GM21390 (cell line): ENCODE measurements at regions not wholly inside any gene's neighbourhood (a gene's known extent, or its start where the extent isn't known, plus 50 kb on each side); places are given as distances from the start of the nearest gene placed in this dataset.

Experiments
- ATAC-seq: cut with Tn5 transposase; IDR thresholded peaks from one replicate; pipeline ENCODE4 v1.9.1; 2021; ENCODE audit not compliant: unreplicated experiment

GRCh38 chr3:87354398-87354797 is 78.0 kb upstream of the POU1F1 start:
- no peak for ATAC-seq

DNA sequence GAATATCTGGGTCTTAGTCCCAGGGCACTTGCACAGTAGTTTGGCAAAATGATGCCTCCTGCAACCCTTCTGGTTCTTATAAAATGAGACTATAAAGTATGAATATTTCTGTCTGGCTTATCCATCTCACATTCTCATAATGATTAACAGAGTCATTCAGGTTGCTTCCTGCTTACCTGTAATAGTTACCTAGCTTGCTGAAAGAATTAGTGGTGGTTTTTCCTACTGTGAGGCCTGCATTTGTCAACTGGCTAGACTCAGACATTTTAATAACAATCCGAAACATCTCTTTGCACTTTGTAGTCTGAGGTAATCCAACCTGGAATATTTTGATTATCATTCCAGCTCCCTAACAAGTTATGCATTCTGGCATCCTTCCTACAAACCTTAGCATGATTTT is 75.6 kb upstream of the POU1F1 start:
- no peak for ATAC-seq

DNA sequence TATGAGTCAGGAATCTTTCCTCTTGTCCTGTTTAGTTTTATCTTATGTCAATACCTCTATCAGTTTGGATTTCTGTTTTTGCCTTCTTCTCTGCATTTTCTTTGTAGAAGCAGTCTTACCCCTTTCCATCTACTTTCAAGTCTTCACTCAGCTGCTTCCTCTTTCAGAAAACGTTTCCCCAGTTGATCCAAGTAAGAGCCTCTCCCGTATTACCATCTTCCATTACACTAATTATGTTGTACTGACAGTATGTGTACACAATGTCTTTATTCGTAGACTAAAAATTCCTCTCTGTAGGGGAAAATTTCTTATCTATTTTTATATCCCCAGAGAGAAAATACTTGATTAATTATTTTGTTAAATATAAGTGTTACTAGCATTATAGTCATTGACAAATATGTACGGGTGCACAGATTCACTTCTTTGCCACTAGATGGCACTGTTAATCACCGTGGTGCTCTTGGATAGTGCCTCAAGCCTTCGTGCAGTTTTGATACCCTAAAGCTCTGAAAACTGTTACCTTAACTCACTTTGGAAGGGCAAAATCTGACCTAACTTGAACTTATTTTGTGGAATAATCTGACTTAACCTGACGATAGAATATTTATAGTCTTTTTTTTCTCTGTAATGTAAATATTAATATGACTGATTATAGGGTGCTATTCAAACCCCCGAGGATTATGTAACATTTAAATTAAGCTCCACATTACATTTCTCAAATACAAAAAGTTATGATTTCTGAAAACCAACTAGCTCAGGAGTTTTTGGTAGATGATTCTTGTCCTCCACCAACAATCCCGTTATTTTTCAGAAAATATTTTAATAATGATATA is 74.2 kb upstream of the POU1F1 start:
- ATAC-seq: peak; percentile 99

- ATAC-seq: no peak
Observed at GRCh38 chr3:87349833-87350232, 73.4 kb upstream of the POU1F1 start.

DNA sequence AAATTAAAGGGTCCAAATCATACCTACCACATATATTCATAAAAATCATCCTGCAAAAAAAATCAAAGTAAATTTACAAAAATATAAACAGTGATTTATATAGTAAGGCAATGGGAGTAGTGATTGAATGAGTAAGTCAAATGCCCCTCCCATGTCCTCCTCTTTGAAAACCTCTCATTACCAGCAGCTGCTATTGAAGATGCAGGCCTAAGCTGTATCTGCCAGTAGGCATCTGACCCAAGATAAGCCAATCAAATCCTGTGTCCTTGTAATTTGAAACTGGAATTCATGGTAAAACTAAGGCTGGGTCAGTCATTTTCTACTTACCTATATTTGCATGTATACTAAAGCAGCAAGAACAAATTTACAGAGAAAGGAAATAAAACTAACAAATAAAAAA is 60.4 kb upstream of the POU1F1 start:
- ATAC-seq: no peak

- ATAC-seq: no peak
Observed at GRCh38 chr3:87335931-87336330, 59.5 kb upstream of the POU1F1 start.

- no peak for ATAC-seq
Observed at GRCh38 chr3:87333393-87333892, 57.1 kb upstream of the POU1F1 start.

DNA sequence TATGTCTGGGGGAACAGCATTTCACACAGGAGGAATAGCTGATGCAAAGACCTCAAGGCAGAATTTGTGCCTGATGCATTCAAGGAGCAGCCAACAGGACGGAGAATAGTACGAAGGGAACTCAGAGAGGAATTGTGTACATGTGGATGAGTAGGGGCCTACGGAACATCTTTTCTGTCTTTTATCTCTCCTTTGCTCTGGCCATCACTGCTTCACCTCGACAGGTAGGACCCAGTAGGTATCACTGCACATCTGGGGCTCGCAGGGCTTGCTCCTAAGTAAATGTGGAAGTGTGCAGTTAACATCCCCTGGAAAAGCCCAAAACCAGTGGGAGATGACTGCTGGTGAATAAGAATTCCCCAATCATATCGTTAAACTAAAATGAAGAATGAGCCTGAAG is 56.4 kb upstream of the POU1F1 start:
- ATAC-seq: no peak

DNA sequence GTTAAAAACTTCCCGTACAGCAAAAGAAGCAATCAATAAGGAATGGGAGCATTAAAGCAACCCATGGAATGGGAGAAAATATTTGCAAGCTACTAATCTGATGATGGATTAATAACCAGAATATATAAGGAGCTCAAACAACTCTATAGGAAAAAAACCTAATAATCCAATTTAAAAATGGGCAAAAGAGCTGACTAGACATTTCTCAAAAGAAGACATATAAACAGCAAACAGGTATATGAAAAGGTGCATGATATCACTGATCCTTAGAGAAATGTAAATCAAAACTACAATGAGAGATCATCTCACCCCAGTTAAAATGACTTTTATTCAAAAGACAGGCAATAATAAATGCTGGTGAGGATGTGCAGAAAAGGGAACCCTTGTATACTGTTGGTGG is 52.7 kb upstream of the POU1F1 start:
- no peak for ATAC-seq
